Skeletal muscle satellite cell (primary cell): ENCODE measurements at regions not wholly inside any gene's neighbourhood (a gene's known extent, or its start where the extent isn't known, plus 50 kb on each side); places are given as distances from the start of the nearest gene placed in this dataset.

Experiments
- H3K27me3 ChIP-seq: 2 replicates; pipeline ENCODE4 v1.7.0; 2013; ENCODE audit warnings: low read length; ENCODE audit not compliant: control insufficient read depth, insufficient read depth
- H3K36me3 ChIP-seq: 2 replicates; pipeline ENCODE4 v1.7.0; 2013; ENCODE audit warnings: mild to moderate bottlenecking, control low read depth, low read length; ENCODE audit not compliant: insufficient read depth
- H3K4me1 ChIP-seq: 2 replicates; pipeline ENCODE4 v1.7.0; 2013; ENCODE audit warnings: low read length; ENCODE audit not compliant: control insufficient read depth, insufficient read depth
- H3K4me2 ChIP-seq: 2 replicates; pipeline ENCODE4 v1.7.0; 2013; ENCODE audit warnings: mild to moderate bottlenecking, low read length
- H3K4me3 ChIP-seq: 2 replicates; pipeline ENCODE4 v1.7.0; 2013; ENCODE audit warnings: low read length
- H3K9ac ChIP-seq: 2 replicates; pipeline ENCODE4 v1.7.0; 2013; ENCODE audit warnings: mild to moderate bottlenecking, low read depth, low read length, moderate library complexity
- H3K9me3 ChIP-seq: replicated peaks from 2 replicates; pipeline ENCODE4 v1.7.0; 2013; ENCODE audit warnings: mild to moderate bottlenecking, control low read depth, low read length

DNA sequence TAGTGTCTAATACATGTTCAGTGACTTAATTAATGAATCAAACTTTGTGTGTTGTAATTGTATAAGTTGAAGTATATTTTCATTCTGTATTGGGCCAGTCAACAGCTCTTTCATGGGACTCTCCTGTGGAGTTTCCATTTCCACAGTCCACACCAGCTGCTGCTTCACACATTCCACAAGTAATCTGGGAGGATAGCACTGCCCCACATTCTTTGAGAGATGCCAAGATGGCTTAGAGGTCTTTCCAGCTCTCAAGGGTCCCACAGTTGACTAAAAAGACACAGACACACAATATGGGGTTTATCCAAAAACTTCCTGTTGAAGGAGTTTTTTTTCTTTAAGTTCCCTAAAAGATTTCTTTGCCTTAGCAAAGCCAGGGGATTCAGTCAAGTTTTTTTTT, 408.3 kb downstream of the AACS start:
- no peaks in the 10 kb centered on the region for H3K4me1 ChIP-seq
- H3K36me3 ChIP-seq = no peaks in the 10 kb centered on the region
- H3K9me3 ChIP-seq = peaks cover 9% of the 10 kb centered on the region
- H3K27me3 ChIP-seq = no peaks in the 10 kb centered on the region
- H3K4me3 ChIP-seq = no peak overlapping the region
- no peak overlapping the region for H3K9ac ChIP-seq
- no peak overlapping the region for H3K4me2 ChIP-seq

DNA sequence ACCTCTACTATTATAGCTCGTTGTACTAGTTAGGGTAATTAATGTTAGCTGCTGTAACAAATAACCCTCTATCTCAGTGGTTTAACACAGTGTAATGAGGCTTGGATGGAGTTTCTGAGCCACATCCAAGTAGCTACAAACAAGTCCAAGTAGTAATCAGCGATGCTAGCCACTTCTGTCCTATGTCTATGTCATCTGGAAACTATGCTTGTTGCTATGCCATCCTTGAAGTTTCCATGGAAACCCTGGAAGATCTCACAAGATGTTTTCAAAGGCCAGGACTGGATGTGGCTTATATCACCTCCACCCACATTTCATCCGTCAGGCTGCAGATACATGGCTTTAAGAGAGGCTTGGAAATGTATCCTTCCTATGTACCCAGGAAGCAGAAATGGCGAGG, 422.1 kb downstream of the AACS start:
- Histone ChIP-seq H3K36me3 (no peaks in the 10 kb centered on the region), H3K27me3 (no peaks in the 10 kb centered on the region), H3K9ac (no peak overlapping the region), H3K4me2 (no peak overlapping the region), H3K9me3 (peaks cover 8% of the 10 kb centered on the region), H3K4me1 (no peaks in the 10 kb centered on the region), H3K4me3 (no peak overlapping the region)

DNA sequence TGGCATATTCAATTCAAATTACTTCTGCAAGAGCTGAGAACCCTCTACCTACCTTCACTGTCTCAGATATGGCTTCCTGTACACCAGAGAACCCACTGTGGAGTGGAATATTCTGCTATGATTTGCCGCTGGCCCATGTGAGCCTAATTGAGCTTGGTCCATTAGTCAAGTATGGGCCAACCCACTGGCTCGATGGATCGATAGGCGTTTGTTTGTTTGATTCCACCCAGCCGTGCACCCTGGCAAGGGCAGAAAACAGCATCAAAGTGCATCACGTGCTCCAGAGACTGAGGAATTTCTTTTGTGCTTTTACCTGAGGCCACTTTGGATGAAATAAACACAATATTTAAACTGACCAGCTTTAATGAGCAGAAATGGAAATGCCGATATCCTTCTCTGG, 426.3 kb downstream of the AACS start:
- H3K9ac ChIP-seq = no peak overlapping the region
- H3K36me3 ChIP-seq = no peaks in the 10 kb centered on the region
- no peaks in the 10 kb centered on the region for H3K27me3 ChIP-seq
- H3K4me1 ChIP-seq = no peaks in the 10 kb centered on the region
- H3K4me2 ChIP-seq = no peak overlapping the region
- H3K9me3 ChIP-seq = peaks cover 8% of the 10 kb centered on the region
- no peak overlapping the region for H3K4me3 ChIP-seq

DNA sequence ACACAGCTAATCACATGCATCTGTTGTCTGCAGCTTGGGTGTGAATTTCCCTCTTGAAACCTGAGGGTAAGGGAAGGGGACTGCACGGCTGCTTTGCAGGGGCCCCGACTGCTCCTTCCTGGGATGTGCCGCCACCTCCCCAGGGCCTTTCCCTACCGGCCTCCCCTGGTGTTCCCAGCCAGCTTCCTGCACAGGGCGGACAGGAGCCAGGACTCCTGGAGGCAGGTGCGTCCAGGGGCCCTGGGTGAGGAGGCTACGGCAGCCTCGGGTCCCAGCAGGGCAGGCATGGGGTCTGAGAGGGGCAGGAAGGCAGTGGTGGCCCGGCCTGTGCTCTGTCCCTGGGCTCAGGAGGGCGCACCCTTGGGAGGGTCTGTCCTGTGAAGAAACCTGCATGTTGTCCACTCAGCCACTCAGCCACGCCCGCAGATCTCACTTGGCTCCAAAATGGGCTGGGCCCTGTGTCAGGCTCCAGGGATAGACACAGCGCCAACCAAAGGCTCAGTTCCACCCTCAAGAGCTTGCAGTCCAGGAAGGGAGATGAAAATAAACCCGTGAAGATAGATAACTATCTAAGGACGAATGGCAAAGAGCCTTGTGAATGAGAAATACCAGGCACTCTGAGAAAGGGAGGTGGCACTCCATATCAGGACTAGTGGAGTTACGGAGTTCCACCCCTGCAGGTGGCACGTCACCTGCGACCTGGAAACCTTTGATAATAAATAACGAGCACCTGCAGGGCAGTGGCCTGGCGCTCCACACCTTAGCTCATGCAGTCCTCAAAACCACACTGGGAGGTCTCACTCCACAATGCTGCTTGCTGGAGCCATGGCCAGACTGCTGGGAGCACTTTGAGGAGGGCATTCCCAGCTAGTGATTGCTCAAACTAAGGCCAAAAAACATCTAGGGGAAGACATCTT, 427.4 kb downstream of the AACS start:
- Histone ChIP-seq H3K36me3 (no peaks in the 10 kb centered on the region), H3K4me2 (no peak overlapping the region), H3K9me3 (peaks cover 5% of the 10 kb centered on the region)

DNA sequence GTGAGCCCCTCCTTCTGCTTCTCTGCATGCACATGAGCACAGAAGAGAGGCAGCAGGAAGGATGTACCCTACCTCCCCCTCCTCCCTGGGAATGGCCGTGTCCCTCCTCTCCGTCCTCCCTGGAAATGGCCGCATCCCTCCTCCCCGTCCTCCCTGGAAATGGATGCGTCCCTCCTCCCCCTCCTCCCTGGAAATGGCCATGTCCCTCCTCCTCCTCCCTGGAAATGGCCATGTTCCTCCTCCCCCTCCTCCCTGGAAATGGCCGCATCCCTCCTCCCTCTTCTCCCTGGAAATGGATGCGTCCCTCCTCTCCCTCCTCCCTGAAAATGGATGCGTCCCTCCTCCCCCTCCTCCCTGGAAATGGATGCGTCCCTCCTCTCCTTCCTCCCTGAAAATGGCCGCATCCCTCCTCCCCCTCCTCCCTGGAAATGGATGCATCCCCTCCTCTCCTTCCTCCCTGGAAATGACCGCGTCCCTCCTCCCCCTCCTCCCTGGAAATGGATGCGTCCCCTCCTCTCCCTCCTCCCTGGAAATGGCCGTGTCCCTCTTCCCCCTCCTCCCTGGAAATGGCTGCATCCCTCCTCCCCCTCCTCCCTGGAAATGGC, 428.6 kb downstream of the AACS start:
- H3K4me1 ChIP-seq = no peaks in the 10 kb centered on the region
- H3K4me2 ChIP-seq = no peak overlapping the region

More for the DNA sequence above, 427.4 kb downstream of the AACS start:
- no peaks in the 10 kb centered on the region for H3K4me1 ChIP-seq
- H3K9ac ChIP-seq = no peak overlapping the region
- no peaks in the 10 kb centered on the region for H3K27me3 ChIP-seq
- H3K4me3 ChIP-seq = no peak overlapping the region

DNA sequence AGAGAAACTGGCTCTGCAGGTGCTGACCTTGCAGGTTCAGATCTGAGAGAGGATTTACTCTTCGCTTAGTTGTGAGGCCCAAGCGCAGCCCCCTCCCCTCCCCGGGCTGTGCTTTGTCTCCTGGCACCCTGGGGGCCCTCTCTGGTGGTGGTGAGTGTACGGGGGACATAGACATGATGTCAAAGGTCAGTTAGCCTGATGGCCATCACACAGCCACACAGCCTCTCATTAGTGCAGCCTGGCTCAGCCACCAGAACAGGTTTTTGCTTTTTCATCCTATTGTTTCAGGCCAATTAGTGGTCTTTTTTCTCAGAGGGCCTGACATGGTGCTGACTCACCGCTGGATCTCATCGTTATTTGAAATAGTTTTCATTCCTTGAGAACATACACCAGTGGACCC, 437.9 kb downstream of the AACS start:
- Histone ChIP-seq H3K4me2 (no peak overlapping the region), H3K4me3 (no peak overlapping the region), H3K9ac (no peak overlapping the region), H3K36me3 (no peaks in the 10 kb centered on the region), H3K4me1 (no peaks in the 10 kb centered on the region), H3K27me3 (no peaks in the 10 kb centered on the region), H3K9me3 (no peaks in the 10 kb centered on the region)

More for the DNA sequence above, 428.6 kb downstream of the AACS start:
- H3K9me3 ChIP-seq = peaks cover 4% of the 10 kb centered on the region
- H3K4me3 ChIP-seq = no peak overlapping the region
- H3K36me3 ChIP-seq = no peaks in the 10 kb centered on the region
- H3K9ac ChIP-seq = no peak overlapping the region
- H3K27me3 ChIP-seq = no peaks in the 10 kb centered on the region

DNA sequence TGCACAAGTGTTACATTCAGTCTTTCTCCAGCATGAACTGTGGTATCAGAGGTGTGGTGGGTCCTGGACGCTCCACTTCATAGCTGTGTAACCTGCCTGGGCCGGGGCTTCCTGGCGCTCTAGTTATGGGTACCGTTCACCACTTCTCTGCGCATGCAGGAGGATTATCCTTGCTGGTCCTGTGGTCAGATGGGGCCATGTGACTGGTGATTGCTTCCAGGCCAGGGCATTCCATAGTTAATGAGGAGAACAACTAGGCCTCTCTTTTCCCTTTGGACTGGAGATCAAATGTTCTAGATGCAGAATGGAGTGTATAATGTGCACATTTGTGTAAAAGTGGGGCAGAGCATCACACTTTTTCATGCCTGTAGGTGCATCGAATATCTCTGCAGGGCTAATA, 444.0 kb downstream of the AACS start:
- no peaks in the 10 kb centered on the region for H3K4me1 ChIP-seq
- H3K36me3 ChIP-seq = no peaks in the 10 kb centered on the region
- no peaks in the 10 kb centered on the region for H3K27me3 ChIP-seq
- no peak overlapping the region for H3K4me2 ChIP-seq
- no peak overlapping the region for H3K4me3 ChIP-seq
- H3K9ac ChIP-seq = no peak overlapping the region
- H3K9me3 ChIP-seq = no peaks in the 10 kb centered on the region

DNA sequence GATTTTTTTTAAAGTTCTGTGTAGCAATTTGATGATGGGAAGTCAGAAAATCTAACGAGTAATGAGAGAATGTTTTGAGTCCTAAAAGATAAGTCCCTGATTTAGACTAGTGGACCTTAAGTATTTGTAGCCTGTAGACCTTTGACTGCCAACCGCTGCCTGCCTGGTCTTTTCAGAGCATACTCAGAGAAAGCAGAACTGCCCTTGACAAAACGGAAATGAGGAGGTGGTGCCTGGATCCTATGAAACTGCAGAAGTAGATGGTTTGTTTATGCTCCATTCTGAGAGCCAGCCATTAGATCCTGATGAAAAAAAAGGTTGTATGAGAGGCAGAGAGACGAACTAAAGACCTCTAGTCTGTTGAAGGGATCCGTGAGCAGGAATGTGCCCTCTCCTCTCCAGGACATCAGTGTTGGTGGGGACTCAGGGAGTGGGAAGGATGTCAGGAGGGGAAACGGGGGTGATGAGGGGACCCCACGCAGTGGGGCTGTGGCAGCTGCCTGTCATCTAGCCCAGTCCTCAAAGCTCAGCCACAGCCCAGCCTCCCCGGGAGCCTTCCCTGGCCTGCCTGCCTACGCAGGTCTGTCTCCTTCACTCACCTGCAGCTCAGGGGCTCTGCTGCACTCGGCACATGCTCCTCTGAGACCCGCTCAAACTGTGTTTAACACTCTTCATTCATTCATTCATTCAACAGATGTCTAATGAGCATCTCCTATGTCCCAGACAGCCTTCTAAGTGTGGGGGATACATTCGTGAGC, 447.5 kb downstream of the AACS start:
- Histone ChIP-seq H3K9ac (no peak overlapping the region), H3K4me3 (no peak overlapping the region), H3K9me3 (peaks cover 2% of the 10 kb centered on the region), H3K4me2 (no peak overlapping the region), H3K27me3 (no peaks in the 10 kb centered on the region), H3K36me3 (no peaks in the 10 kb centered on the region), H3K4me1 (no peaks in the 10 kb centered on the region)

DNA sequence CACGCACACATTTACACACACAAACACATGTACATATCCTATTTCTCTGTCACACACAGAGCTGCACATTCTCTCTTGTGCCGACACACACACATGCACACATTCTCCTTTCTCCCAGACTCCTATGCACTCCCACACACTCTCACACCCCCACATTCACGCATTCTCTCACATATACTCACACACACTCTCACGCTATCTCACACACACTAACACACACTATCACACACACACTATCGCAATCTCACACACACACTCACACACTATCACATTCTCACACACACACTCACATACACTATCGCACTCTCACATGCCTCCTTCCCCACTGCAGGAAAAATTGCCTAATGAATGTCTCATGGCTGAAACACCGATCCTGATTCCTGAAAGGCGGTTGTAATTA, 450.7 kb downstream of the AACS start:
- Histone ChIP-seq H3K27me3 (no peaks in the 10 kb centered on the region), H3K36me3 (no peaks in the 10 kb centered on the region), H3K4me2 (no peak overlapping the region), H3K9me3 (peaks cover 6% of the 10 kb centered on the region), H3K4me1 (no peaks in the 10 kb centered on the region), H3K9ac (no peak overlapping the region), H3K4me3 (no peak overlapping the region)

DNA sequence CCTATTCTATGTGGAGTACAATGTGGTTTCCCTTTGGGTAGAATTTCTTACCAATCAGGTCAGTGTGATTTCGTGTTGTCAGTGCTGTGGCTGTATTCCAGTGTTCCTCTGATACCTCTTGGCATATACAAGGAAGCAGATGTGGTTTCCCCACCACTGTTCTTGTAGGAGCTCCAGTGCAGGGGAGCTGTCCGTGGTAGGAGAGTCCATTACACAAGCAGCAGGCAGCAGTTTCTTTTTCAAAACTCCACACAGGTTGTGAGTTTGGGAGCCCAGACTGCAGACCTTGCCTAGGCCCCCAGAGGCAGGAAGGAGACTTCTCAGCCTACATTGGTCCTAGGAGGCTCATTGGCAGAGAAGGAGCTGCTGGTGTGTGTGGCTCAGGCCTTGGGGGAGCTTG, 452.8 kb downstream of the AACS start:
- Histone ChIP-seq H3K4me3 (no peak overlapping the region), H3K4me1 (no peaks in the 10 kb centered on the region), H3K9me3 (peaks cover 23% of the 10 kb centered on the region)

DNA sequence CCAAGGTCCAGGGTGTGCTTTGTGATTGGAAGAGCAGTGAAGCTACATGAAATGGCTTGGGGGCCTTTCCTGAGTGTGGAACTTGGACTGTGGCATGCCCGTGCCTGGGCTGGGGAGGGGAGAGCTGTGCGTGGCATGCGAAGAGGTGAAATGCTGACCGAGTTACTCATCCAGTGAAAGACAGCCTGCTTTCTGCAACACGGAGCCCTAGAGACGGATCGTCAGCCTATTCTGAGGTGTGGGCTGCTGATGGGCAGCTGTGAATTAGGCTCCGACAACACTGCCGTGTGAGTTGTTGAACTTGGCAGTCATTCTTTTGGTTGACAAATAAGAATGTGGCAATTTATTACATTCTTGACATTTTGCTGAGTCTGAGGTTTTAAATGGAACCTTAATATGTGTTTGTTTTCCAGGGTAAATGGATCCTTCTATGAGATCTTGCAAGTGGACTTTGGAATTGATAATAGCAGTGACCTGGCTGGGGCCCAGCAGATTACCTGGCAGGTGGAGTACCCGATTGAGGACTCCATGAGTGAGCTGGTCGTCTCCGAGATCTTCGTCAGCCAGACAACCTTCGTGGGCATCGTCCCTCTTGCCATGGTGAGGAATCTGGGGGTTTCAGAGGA, 453.9 kb downstream of the AACS start:
- H3K4me1 ChIP-seq = no peaks in the 10 kb centered on the region
- peaks cover 23% of the 10 kb centered on the region for H3K9me3 ChIP-seq
- H3K27me3 ChIP-seq = no peaks in the 10 kb centered on the region

More for the DNA sequence above, 452.8 kb downstream of the AACS start:
- H3K4me2 ChIP-seq = no peak overlapping the region
- no peak overlapping the region for H3K9ac ChIP-seq
- no peaks in the 10 kb centered on the region for H3K36me3 ChIP-seq
- H3K27me3 ChIP-seq = no peaks in the 10 kb centered on the region

More for the DNA sequence above, 453.9 kb downstream of the AACS start:
- H3K4me3 ChIP-seq = no peak overlapping the region
- no peaks in the 10 kb centered on the region for H3K36me3 ChIP-seq
- H3K4me2 ChIP-seq = no peak overlapping the region
- H3K9ac ChIP-seq = no peak overlapping the region
